Limb (tissue), 2 donors: ENCODE measurements at regions not wholly inside any gene's neighbourhood (a gene's known extent, or its start where the extent isn't known, plus 50 kb on each side); places are given as distances from the start of the nearest gene placed in this dataset.
"Not testable (repeated sequence)": the region's sequence is repeated elsewhere in the genome, so short reads cannot be mapped to it uniquely, and the experiment has no call there.

Source experiments
- DNase-seq, 2 donors: peaks; one replicate each; pipeline ENCODE4 v3.0.0-alpha.2; 2016; ENCODE audit errors: extremely low spot score in 2 of 2

GRCh38 chr7:27410812-27411544, 168.4 kb downstream of the EVX1 start:
- DNase-seq: no peak

GRCh38 chr7:27412164-27412563, 169.6 kb downstream of the EVX1 start:
- no peak for DNase-seq

- no peak for DNase-seq
These were observed 175.9 kb downstream of the EVX1 start for GRCh38 chr7:27418541-27418940.

DNA sequence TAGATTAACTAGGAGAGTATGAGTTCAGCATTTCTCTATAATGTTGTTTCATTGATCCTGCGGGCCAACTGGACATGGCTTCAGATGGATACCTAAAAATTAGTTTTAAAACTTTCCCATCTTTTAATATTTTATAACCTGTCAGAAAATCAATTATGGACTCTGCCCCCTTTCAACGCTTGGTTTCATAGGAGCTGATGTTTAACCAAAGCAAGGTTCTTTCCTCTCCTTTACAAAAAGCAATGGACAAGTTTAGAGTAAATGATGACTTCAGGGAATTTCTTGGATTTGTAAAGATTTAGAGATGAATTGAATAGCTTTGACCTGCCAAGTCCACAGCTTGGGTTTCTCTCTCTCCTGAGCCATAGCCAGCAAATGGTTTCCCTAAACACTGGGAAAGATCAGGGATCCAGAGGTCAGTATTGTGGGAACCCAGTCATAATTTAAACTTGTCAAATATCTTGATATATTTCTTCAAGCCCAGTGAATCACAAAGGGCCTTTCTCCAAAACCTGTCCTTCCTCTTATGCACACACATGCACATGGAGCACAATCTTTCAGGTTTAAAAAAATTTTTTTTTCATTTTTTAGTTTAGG, 177.1 kb downstream of the EVX1 start:
- no peak for DNase-seq

DNA sequence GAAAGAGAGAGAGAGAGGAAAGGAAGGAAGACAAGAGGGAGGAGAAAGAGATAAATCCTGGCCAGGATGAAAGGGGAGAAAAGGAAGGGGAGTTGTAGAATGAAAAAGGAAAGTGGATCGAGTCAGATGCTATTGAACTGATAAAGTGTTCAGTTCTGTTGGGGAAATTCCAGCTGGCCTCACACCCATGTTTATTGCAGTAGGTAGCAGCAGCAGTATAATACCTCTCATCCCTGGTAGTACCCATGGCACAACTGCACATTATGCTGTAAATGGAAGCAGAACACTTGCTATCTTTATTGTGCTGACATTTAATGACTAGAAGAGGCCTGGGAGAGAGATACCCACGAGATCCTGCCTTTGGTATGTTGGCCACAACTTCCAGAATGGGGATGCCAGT, 178.1 kb downstream of the EVX1 start:
- DNase-seq: no peak

DNA sequence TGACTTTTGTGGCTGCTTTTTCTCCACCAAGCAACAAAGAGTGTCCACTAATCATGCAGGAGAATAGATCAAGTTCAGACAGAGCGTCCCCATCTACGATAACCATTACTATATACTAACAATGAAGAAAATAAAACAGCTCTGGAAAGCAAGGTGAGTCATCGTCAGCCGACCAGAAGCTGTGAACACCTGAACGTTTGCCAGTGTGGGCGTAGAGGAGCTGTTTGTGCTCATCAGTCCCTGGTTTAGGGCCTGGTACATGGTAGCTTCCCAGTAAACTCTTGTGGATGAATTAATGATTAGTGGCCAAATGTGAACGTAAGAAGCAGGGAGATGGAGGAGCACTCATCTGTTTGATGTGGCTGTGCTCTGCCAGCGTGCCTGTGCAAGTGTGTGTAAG, 180.7 kb downstream of the EVX1 start:
- DNase-seq: no peak

DNA sequence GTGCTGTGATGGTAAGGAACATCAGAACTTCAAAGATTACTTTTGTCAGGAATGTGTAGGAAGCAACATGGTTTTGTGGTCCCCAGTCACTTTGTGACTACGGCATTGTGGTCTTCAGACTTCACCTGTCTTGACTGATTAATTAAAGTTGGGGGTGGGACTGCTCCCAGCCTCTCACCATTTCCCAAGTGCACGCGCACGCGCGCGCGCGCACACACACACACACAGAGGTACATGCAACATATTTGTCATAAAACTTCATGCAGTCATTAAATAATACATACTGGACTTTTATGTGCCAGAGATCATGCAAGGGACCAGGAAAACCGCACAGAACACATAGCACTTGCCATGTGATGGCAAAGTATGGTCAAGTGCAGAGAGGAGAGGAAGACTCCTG, 181.2 kb downstream of the EVX1 start:
- no peak for DNase-seq

GRCh38 chr7:27424231-27424630, 181.6 kb downstream of the EVX1 start:
- no peak for DNase-seq

GRCh38 chr7:27424749-27425148, 182.1 kb downstream of the EVX1 start:
- no peak for DNase-seq

DNA sequence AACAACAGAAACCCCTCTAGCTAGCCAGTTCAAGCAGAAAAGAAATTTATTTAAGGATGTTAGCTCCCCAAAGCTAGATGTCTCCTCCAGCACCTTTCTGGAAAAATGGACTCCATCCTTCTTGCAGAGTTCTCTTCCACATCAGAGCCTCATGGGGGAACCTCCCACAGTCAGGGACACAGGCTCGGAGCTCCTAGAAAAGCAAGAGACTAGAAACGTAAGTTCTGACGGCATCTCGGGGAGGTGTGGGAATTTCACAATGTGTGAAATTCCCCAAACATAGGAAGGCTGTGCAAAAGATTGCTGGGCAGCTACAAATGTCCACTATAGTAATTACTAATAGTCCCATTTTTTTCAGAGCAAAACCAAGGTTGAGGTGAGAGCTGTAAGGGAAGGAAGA, 184.8 kb downstream of the EVX1 start:
- no peak for DNase-seq

DNA sequence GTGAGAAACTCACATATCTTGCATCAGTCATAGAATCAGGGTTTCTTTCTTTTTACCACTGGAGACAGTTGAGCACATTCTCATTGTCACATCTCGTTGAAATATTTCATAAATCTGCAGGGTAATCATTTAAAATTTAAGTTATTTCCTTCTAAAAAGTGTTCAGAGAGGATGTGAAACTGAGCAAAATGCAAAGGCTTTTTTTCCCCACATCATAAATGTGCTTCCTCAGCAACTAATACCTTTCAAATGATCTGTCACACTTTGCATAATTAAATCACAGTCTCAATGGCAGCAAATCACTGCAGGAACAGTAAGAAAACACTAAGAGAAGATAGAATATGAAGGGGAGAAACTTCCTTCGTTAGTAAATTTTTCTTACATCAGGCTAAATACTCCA, 187.5 kb downstream of the EVX1 start:
- no peak for DNase-seq

DNA sequence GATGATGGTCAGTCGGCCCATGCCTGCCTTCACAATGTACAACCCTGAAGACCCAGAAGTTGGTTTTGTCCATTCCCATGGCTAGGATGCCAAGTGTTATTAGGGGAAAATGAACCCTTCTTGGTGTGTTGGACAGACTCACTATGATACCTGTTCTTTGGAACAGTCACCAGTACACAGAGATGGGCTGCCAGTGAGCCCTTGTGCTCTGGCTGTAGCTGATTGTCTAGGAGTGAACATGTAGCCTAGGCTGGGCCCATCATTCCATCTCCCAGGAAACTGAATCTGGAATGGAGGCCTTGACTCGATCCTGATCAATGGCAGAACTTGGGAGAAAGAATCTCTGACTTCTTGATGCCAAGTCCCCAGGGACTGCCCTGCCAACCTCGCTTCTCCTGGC, 188.9 kb downstream of the EVX1 start:
- no peak for DNase-seq

DNA sequence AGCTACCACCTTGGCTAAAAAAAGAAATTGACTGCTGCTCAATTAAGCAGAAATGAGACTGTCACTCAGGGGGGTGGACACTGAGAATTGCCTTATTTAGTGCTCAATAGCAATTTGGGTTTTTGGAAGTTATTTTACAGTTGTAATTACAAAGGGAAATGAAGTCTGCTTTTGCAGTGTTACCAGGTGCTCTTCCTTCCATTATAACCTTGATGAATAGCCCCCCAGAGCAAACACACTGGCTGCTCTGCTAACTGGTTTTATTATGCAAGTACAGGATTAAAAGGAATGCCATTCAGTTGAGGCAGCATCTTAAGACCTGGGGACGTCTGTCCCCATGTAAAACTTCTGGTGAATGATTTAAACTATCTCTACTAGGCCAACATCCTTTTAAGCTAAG, 191.0 kb downstream of the EVX1 start:
- DNase-seq: no peak

DNA sequence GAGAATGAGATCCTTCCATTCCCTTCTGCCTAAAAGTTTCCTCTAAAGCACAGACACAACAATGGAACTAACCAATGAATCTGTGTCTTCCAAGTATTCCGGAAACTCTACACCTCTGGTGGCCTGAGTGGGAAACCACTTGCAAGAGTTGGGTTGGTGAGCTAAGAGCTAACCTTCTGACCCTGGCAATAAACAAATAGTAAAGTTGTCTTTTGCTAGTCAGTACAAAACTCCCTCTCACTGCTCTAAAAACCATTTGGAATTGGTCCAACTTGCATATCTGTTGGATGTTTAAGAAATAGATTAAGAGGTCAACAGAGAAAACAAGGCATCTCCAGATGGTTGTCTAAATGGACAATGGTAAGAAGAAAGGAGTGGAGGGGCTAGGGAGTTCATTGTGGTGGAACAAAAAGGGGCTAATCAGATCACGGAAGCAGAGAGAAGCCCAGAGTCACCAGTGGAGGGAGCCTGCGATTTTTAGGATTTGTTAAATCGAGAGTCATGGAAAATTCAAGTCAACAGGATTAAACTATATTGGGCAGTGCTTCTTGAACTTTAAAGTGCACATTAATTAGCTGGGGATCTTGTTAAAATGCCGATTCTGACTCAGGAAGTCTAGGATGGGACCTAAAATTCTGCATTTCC, 192.3 kb downstream of the EVX1 start:
- no peak for DNase-seq

DNA sequence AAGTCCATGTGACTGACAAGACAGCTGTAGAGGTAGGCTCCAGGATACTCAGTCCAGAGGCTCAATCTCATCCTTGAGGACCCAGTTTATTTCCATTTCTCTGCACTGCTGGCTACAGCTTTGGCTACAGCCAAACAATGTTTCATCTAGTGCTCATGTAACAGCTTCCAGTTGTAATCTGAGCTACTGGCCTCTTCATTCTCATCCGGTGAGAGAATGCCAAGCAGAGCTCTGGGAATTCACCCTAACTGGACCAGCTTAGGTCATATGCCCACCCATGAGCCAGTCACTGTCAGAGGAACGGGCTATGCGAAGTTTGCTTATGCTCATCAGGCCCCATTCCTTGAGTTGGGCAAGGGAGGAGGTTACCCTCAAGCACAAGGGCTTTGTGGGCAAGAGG, 192.9 kb downstream of the EVX1 start:
- no peak for DNase-seq

- DNase-seq: no peak
These were observed 196.4 kb downstream of the EVX1 start for GRCh38 chr7:27438881-27439589.

DNA sequence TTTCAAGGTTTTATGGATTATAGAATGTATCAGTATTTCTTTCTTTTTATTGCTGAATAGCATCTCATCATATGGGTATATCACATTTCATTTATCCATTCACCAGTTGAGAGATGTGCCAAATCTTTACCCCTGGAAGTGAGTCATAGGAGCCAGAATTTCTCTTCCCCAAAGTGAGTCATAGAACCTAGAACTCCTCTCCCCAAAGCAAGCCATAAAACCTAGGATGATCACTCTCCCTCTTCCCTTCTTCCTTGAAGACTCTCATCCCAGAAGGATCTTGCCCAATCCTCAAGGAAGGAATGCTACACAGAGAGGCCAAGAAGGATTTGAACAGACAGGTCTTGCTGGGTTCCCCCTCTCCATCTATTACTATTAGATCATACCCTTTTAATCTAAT, 199.9 kb downstream of the EVX1 start:
- no peak for DNase-seq

GRCh38 chr7:27449046-27449445, 206.4 kb downstream of the EVX1 start:
- DNase-seq: not testable (repeated sequence)

DNA sequence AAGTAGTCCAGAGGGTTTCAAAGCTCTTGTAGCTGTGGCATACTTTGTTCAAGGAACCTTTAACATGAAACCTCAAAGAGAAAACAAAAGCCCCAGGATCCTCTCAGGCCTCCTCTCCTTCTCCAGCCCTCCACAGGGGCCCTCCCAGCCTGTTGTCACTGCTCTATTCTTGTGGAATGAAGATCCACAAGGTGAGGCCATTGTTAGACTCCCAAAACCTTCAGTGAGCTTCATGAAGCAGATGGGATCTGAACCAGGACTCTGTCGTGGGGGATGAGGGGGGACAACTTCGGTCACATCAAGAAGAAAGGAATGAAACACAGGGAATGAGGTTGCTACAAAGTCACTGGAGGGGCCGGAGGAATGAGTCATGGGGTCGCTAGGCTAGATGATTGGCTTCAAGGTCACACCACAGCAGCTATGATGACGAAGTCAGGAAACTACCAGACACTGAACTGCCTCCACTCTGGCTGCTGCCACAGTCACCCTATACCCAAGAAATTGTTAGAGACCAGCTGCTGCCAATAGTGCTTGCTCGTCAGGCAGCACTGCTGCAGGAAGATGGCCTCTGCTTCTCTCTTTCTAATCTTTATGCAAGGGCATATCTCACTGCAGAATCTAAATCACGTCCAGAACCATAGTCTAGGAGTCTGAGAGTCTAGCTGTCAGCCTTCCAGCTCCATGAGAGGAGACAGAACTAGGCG, 208.8 kb downstream of the HIBADH start:
- DNase-seq: peak in 1 of 2 donors; percentile 10

GRCh38 chr7:27457120-27457519, 205.6 kb downstream of the HIBADH start:
- not testable (repeated sequence) for DNase-seq
